ENCODE measurements at regions not wholly inside any gene's neighbourhood (a gene's known extent, or its start where the extent isn't known, plus 50 kb on each side); places are given as distances from the start of the nearest gene placed in this dataset.

GRCh38 chr12:59181196-59181777 lies 261.0 kb upstream of the LRIG3 start:
- no peak for TF ChIP-seq CTCF (conservative IDR thresholded peaks at IDR 0.05 in 1 of 2, IDR thresholded peaks at IDR 0.05 in 1 of 2; ENCODE audit: extremely low read depth in 1 of 2, insufficient read depth in 1 of 2, low read depth in 1 of 2, low read length in 2 of 2)
- no peak for TF ChIP-seq EZH2 (IDR thresholded peaks at IDR 0.05; ENCODE audit: borderline replicate concordance, low read length)

All from mammary epithelial cell (primary cell).